GM12892 (cell line): ENCODE measurements at regions not wholly inside any gene's neighbourhood (a gene's known extent, or its start where the extent isn't known, plus 50 kb on each side); places are given as distances from the start of the nearest gene placed in this dataset.

Experiments used
- POLR2A ChIP-seq: IDR thresholded peaks from 2 replicates; pipeline ENCODE4 v1.6.1; 2011; ENCODE audit warnings: low read depth, low read length, control low read depth
- POLR2AphosphoS5 ChIP-seq: IDR thresholded peaks from 2 replicates; pipeline ENCODE4 v1.6.1; 2011; ENCODE audit warnings: low read depth, low read length, control low read depth
- TAF1 ChIP-seq: IDR thresholded peaks from 2 replicates; pipeline ENCODE4 v1.6.1; 2011; ENCODE audit warnings: low read depth, mild to moderate bottlenecking, control low read depth, low read length, borderline replicate concordance

- no peak for TF ChIP-seq POLR2AphosphoS5
- no peak for TF ChIP-seq POLR2A
- no peak for TF ChIP-seq TAF1
Measured at GRCh38 chr6:156379392-156380289, 397.5 kb upstream of the ARID1B start.
